ENCODE measurements at regions not wholly inside any gene's neighbourhood (a gene's known extent, or its start where the extent isn't known, plus 50 kb on each side); places are given as distances from the start of the nearest gene placed in this dataset.
"Not testable (repeated sequence)": the region's sequence is repeated elsewhere in the genome, so short reads cannot be mapped to it uniquely, and the experiment has no call there.

DNA sequence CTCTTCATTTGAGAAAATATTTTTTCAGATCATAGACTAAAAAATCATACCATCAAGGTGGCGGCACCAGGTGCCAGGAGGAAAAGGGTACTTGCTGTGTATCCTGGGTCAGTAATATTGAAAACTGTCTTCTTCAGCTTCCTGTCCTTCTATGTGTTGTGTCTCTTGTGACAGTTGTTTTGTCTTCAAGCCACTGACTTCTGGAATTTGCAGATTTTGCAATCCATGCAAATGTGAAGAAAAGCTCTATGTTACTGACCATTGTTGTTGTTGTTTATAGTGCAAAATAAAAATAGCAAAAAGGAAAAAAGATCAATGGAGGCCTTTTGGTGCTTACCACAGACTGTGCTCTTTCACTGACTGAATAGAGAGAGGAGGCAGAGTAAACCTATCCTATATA, 83.2 kb upstream of the RHOU start:
- Histone ChIP-seq H3K4me1 (ENCODE audit: insufficient read depth, poor library complexity, severe bottlenecking) (no peaks in the 10 kb centered on the region), H3K4me3 (ENCODE audit: severe bottlenecking) (no peak overlapping the region), H3K36me3 (ENCODE audit: low read depth) (no peaks in the 10 kb centered on the region), H3K27ac (ENCODE audit: poor library complexity, severe bottlenecking) (no peak overlapping the region), H3K27me3 (ENCODE audit: insufficient read depth, poor library complexity, severe bottlenecking) (no peaks in the 10 kb centered on the region), H3K9me3 (ENCODE audit: severe bottlenecking) (no peaks in the 10 kb centered on the region)
- ATAC-seq (ENCODE audit: low read depth): no peak
- TF ChIP-seq, protein P1, sequence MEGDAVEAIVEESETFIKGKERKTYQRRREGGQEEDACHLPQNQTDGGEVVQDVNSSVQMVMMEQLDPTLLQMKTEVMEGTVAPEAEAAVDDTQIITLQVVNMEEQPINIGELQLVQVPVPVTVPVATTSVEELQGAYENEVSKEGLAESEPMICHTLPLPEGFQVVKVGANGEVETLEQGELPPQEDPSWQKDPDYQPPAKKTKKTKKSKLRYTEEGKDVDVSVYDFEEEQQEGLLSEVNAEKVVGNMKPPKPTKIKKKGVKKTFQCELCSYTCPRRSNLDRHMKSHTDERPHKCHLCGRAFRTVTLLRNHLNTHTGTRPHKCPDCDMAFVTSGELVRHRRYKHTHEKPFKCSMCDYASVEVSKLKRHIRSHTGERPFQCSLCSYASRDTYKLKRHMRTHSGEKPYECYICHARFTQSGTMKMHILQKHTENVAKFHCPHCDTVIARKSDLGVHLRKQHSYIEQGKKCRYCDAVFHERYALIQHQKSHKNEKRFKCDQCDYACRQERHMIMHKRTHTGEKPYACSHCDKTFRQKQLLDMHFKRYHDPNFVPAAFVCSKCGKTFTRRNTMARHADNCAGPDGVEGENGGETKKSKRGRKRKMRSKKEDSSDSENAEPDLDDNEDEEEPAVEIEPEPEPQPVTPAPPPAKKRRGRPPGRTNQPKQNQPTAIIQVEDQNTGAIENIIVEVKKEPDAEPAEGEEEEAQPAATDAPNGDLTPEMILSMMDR (IDR thresholded peaks at IDR 0.05; ENCODE audit: poor library complexity, severe bottlenecking): no peak
- DNase-seq (ENCODE audit: low spot score): no peak

DNA sequence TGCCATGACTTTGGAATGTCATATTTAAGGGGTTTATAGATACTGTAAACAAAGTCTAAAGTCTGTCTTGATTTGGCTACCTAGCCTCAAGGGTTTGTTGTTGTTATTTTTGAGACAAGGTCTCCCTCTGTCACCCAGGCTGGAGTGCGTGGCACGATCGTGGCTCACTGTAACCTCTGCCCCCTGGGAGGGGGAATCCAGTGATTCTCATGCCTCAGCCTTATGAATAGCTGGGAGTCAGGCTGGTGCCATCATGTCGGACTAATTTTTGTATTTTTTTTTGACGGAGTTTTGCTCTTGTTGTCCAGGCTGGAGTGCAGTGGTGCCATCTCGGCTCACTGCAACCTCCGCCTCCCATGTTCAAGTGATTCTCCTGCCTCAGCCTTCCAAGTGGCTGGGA, 82.2 kb upstream of the RHOU start:
- ATAC-seq (ENCODE audit: low read depth); H3K9me3 ChIP-seq (ENCODE audit: severe bottlenecking); H3K27ac ChIP-seq (ENCODE audit: poor library complexity, severe bottlenecking); H3K4me3 ChIP-seq (ENCODE audit: severe bottlenecking); H3K36me3 ChIP-seq (ENCODE audit: low read depth); DNase-seq (ENCODE audit: low spot score); H3K4me1 ChIP-seq (ENCODE audit: insufficient read depth, poor library complexity, severe bottlenecking); H3K27me3 ChIP-seq (ENCODE audit: insufficient read depth, poor library complexity, severe bottlenecking): not testable (repeated sequence)

DNA sequence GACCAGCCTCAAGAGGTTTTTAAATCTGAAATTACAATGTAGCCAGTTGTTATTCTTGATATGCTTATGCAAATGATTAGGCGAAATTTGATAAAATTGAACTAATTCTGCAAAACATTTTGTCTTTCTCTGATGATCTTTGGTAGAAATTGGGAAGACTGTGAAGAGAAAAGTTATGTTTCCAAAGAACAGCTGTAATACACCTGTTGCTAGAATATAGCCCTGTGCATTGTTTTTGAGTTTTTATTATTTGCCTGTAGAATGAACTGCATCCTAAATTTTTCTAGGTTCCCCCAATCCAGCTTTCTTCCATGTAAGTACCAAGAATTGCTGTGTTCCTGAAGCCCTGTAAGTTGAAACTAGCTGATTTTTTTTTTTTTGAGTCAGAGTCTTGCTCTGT, 81.5 kb upstream of the RHOU start:
- DNase-seq (ENCODE audit: low spot score) (no peak), ATAC-seq (ENCODE audit: low read depth) (no peak)
- TF ChIP-seq, protein P1 (IDR thresholded peaks at IDR 0.05; ENCODE audit: poor library complexity, severe bottlenecking): no peak
- Histone ChIP-seq H3K36me3 (ENCODE audit: low read depth) (no peaks in the 10 kb centered on the region), H3K9me3 (ENCODE audit: severe bottlenecking) (no peaks in the 10 kb centered on the region), H3K27me3 (ENCODE audit: insufficient read depth, poor library complexity, severe bottlenecking) (no peaks in the 10 kb centered on the region), H3K4me1 (ENCODE audit: insufficient read depth, poor library complexity, severe bottlenecking) (no peaks in the 10 kb centered on the region), H3K27ac (ENCODE audit: poor library complexity, severe bottlenecking) (no peak overlapping the region), H3K4me3 (ENCODE audit: severe bottlenecking) (no peak overlapping the region)

DNA sequence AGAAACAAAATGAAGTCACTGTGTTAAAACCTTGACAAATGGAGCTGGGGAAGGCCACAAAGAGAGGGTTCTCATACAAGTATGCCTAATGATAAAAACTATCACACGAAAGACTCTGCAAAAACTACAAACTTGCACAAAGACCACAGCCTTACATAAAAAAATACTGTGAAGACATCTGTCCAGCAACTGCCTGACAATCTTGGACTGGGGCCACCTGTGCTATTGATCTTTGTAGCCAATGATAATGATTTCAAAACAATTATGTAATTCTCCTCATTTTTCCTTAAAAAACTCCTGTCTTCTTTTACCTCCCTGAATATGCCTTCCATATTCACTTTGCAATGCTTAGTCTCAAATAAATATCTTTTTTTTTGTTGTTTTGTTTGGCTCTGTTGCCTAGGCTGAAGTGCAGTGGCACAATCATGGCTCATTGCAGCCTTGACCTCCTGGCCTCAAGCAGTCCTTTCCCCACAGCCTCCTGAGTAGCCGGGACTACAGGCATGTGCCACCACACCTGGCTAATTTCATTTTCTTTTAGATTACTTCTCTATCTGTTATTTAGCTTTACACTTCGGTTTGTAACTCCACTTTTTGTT, 79.4 kb upstream of the RHOU start:
- no peak for DNase-seq (ENCODE audit: low spot score)
- Histone ChIP-seq H3K27me3 (ENCODE audit: insufficient read depth, poor library complexity, severe bottlenecking) (no peaks in the 10 kb centered on the region), H3K9me3 (ENCODE audit: severe bottlenecking) (no peaks in the 10 kb centered on the region), H3K36me3 (ENCODE audit: low read depth) (no peaks in the 10 kb centered on the region), H3K27ac (ENCODE audit: poor library complexity, severe bottlenecking) (no peak overlapping the region), H3K4me1 (ENCODE audit: insufficient read depth, poor library complexity, severe bottlenecking) (no peaks in the 10 kb centered on the region), H3K4me3 (ENCODE audit: severe bottlenecking) (no peak overlapping the region)
- no peak for ATAC-seq (ENCODE audit: low read depth)
- TF ChIP-seq, protein P1 (IDR thresholded peaks at IDR 0.05; ENCODE audit: poor library complexity, severe bottlenecking): no peak

DNA sequence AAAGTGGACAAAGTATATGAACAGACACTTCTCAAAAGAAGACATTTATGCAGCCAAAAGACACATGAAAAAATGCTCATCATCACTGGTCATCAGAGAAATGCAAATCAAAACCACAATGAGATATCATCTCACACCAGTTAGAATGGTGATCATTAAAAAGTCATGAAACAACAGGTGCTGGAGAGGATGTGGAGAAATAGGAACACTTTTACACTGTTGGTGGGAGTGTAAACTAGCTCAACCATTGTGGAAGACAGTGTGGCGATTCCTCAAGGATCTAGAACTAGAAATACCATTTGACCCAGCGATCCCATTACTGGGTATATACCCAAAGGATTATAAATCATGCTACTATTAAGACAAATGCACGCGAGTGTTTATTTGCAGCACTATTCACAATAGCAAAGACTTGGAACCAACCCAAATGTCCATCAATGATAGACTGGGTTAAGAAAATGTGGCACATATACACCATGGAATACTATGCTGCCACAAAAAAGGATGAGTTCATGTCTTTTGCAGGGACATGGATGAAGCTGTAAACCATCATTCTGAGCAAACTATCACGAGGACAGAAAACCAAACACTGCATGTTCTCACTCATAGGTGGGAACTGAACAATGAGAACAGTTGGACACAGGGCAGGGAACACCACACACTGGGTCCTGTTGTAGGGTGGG, 73.1 kb upstream of the RHOU start:
- not testable (repeated sequence) for H3K36me3 ChIP-seq (ENCODE audit: low read depth); ATAC-seq (ENCODE audit: low read depth); H3K4me1 ChIP-seq (ENCODE audit: insufficient read depth, poor library complexity, severe bottlenecking); H3K4me3 ChIP-seq (ENCODE audit: severe bottlenecking); H3K27me3 ChIP-seq (ENCODE audit: insufficient read depth, poor library complexity, severe bottlenecking); DNase-seq (ENCODE audit: low spot score); H3K9me3 ChIP-seq (ENCODE audit: severe bottlenecking); H3K27ac ChIP-seq (ENCODE audit: poor library complexity, severe bottlenecking)

DNA sequence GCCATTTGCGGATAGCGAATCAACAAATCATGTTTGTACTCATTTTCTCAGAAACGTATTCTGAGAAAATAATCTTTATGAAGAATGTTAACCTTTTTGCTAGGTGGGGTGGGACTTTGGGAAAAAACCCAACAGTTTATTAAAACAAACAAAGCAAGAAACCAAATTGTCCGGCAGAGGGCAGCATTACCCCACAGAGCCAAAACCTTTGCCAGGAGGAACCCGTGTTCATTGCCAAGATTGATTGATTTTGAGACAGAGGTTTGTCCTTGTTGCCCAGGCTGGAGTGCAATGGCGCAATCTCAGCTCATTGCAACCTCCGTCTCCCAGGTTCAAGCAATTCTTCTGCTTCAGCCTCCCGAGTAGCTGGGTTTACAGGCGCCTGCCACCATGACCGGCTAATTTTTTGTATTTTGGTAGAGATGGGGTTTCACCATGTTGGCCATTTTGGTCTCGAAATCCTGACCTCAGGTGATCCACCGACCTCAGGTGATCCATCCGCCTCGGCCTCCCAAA, 70.8 kb upstream of the RHOU start:
- Histone ChIP-seq H3K9me3 (ENCODE audit: severe bottlenecking) (no peaks in the 10 kb centered on the region), H3K36me3 (ENCODE audit: low read depth) (no peaks in the 10 kb centered on the region), H3K4me1 (ENCODE audit: insufficient read depth, poor library complexity, severe bottlenecking) (no peaks in the 10 kb centered on the region), H3K4me3 (ENCODE audit: severe bottlenecking) (no peak overlapping the region), H3K27ac (ENCODE audit: poor library complexity, severe bottlenecking) (no peak overlapping the region), H3K27me3 (ENCODE audit: insufficient read depth, poor library complexity, severe bottlenecking) (no peaks in the 10 kb centered on the region)
- DNase-seq (ENCODE audit: low spot score) (no peak), ATAC-seq (ENCODE audit: low read depth) (no peak)
- TF ChIP-seq, protein P1 (IDR thresholded peaks at IDR 0.05; ENCODE audit: poor library complexity, severe bottlenecking): peak; percentile 76

All from RWPE2 (cell line).